Tibial nerve (tissue), 4 donors: ENCODE measurements at regions not wholly inside any gene's neighbourhood (a gene's known extent, or its start where the extent isn't known, plus 50 kb on each side); places are given as distances from the start of the nearest gene placed in this dataset.

Source experiments
- EP300 ChIP-seq, 2 donors: sonication (generic); formaldehyde crosslinking; IDR thresholded peaks; one replicate each; pipeline ENCODE4 v1.6.1; 2017; ENCODE audit warnings: antibody characterized with exemption in 2 of 2, mild to moderate bottlenecking in 1 of 2
- POLR2A ChIP-seq, 2 donors: fragments of 450-650 bp; IDR thresholded peaks; one replicate each; pipeline ENCODE4 v1.6.1; 2017; ENCODE audit warnings: antibody characterized with exemption in 2 of 2, mild to moderate bottlenecking in 2 of 2, moderate library complexity in 2 of 2
- TF ChIP-seq, protein P1 (sequence below), 5 experiments: fragments of 200-600 bp in 3 of 5; fragments of 450-650 bp in 2 of 5; sonication (generic) in 3 of 5; IDR thresholded peaks; one replicate each; pipeline ENCODE4 v1.5.1; 2016 to 2019; ENCODE audit warnings: antibody characterized with exemption in 5 of 5, mild to moderate bottlenecking in 3 of 5, moderate library complexity in 2 of 5

DNA sequence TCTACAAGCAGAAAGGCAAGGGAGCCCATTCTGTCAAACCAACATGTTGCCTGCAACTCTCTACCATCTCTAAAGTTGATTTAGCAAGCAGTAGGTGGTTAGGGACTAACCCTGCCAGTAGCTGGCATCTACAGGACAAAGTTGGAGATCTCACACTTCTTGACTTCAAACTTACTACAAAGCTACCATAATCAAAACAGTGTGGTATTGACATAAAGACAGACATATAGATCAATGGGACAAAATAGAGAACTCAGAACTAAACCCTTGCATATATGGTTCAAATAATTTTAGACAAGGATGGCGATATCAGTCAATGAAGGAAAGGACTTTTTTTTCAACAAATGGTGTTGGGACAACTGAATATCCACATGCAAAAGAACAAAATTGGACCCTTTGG is 84.9 kb downstream of the MAP3K8 start:
- TF ChIP-seq, protein P1, sequence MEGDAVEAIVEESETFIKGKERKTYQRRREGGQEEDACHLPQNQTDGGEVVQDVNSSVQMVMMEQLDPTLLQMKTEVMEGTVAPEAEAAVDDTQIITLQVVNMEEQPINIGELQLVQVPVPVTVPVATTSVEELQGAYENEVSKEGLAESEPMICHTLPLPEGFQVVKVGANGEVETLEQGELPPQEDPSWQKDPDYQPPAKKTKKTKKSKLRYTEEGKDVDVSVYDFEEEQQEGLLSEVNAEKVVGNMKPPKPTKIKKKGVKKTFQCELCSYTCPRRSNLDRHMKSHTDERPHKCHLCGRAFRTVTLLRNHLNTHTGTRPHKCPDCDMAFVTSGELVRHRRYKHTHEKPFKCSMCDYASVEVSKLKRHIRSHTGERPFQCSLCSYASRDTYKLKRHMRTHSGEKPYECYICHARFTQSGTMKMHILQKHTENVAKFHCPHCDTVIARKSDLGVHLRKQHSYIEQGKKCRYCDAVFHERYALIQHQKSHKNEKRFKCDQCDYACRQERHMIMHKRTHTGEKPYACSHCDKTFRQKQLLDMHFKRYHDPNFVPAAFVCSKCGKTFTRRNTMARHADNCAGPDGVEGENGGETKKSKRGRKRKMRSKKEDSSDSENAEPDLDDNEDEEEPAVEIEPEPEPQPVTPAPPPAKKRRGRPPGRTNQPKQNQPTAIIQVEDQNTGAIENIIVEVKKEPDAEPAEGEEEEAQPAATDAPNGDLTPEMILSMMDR (IDR thresholded peaks at IDR 0.05) = no peak
- TF ChIP-seq EP300 (IDR thresholded peaks at IDR 0.05) (no peak), POLR2A (IDR thresholded peaks at IDR 0.05) (no peak)
